Erythroblast (primary cell): ENCODE measurements at regions not wholly inside any gene's neighbourhood (a gene's known extent, or its start where the extent isn't known, plus 50 kb on each side); places are given as distances from the start of the nearest gene placed in this dataset.
A peak's percentile ranks its signal among the peaks of the same experiment; 100 is the strongest.

ENCODE experiments used
- DNase-seq, 2 experiments: peaks; one replicate each; lab custom pipeline; 2025; lab: John Stamatoyannopoulos, UW
- GATA1 ChIP-seq: IDR thresholded peaks from 2 replicates; pipeline ENCODE4 v1.6.1; 2011; ENCODE audit warnings: low read depth, mild to moderate bottlenecking, control low read depth, low read length, moderate library complexity
- POLR2A ChIP-seq: IDR thresholded peaks from 2 replicates; pipeline ENCODE4 v1.6.1; 2011; ENCODE audit warnings: mild to moderate bottlenecking, low read length

DNA sequence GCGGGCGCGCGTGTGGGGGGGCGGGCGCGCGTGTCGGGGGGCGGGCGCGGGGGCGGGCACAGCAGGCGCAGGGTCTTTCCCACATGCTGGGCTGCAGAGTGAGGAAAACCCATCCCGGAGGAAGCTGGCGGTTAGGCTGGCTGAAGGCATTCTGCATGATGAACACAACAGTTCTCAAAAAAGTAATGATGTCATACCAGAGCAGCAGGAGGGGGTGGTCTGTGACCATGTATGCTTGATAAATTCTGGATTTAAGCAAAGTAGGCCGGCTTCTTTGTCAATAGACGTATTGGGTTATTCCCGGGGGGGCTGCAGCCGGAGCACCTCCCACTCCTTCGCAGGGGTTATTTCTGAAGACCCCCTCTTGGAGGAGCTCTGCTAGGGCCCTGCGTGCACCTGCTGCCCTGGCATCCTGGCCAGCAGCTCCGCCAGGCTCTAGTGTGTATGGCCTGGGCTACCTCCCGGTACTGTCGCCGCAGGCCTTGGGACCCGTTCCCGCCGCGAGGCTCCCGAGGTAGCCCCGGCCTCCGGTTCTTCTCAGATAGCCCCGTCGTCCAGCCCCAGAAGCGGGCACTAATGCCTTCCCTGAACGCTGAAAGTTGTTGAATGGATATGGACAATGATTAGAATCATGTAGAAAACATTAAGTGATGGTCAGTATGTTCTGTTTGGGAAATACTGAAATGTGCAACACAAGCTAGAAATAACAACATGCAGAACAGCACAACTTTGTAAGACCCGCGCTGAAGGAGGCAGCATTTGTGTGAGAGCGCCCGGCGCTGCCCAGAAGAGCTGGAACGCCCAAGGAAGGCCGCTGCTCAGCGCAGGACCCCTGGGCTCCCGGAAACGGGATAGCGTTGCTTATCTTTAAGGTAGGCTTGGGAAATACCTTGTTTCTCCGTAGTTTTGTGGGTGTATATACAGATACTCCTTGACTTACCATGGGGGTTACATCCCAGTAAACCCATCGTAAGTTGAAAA lies 101.4 kb upstream of the RAB6C start:
- TF ChIP-seq GATA1: no peak
- TF ChIP-seq POLR2A: no peak
- DNase-seq: peak; percentile 17

GRCh38 chr2:129879614-129880180 lies 99.8 kb upstream of the RAB6C start:
- DNase-seq: no peak
- TF ChIP-seq POLR2A: no peak
- no peak for TF ChIP-seq GATA1

- TF ChIP-seq POLR2A: no peak
- no peak for TF ChIP-seq GATA1
These were observed 99.2 kb upstream of the RAB6C start for GRCh38 chr2:129880309-129880708.

GRCh38 chr2:129880971-129881370 lies 98.5 kb upstream of the RAB6C start:
- TF ChIP-seq POLR2A (no peak), GATA1 (no peak)
- DNase-seq: no peak

More at GRCh38 chr2:129880309-129880708, 99.2 kb upstream of the RAB6C start:
- DNase-seq: no peak

DNA sequence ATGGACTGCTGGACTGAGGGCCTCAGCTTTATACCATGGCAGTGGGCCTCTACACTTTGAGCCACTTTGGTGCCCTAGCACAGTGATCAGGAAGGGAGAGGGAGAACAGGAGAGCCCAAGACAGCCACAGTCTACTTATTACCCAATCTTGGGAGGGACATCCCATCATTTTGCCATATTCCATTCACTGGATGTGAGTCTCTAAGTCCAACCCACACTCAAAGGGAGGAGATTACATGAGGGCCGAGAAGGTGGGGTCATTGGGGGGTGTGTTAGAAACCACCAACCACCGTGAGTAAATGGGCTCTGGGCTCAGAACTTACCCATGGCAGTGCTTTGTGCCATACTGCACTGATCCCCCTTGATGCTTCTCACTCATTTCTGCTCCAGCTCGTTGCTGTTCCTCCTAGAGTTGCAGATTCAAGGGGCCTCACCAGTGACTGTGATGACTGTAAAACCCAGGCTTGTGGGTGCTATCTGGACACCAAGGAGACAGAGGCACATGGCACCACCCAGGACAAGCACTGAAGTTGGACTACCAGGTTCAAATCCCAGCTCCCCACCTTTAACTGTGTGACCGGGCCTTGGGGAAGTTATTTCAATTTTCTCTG lies 97.6 kb upstream of the RAB6C start:
- TF ChIP-seq POLR2A (no peak), GATA1 (no peak)
- no peak for DNase-seq

- no peak for DNase-seq
- no peak for TF ChIP-seq GATA1
- TF ChIP-seq POLR2A: no peak
These were observed 97.0 kb upstream of the RAB6C start for GRCh38 chr2:129882476-129882875.

- no peak for DNase-seq
- TF ChIP-seq GATA1 (no peak), POLR2A (no peak)
These were observed 96.3 kb upstream of the RAB6C start for GRCh38 chr2:129883121-129883520.

DNA sequence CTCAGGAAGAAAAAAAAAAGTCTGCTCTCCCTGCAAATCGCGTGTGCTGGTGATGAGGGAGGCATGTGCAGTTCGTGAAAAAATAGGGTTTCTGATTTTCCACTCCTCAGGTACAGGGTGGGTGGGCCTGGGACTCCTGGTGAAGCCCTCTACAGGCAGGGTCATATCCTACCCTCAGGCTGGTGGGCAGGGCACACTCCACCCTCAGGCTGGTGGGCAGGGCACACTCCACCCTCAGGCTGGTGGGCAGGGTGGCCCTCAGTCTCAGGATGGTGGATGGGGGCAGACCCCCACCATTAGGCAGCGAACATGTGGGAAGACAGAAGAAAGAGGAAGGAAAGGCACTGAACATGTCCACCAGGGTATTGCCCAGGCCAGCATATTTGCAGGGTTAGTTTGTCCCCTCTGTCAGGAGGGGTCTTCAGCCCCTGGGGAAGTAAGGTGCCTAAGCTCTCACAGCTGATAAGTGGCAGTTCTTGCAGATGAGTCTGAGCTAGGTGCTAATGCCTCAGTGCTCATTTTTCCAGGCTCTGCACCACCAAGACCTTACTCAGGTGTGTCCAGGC lies 95.2 kb upstream of the RAB6C start:
- TF ChIP-seq GATA1 (no peak), POLR2A (no peak)
- no peak for DNase-seq

GRCh38 chr2:129885735-129886134 lies 93.7 kb upstream of the RAB6C start:
- no peak for DNase-seq
- no peak for TF ChIP-seq GATA1

- TF ChIP-seq GATA1 (no peak), POLR2A (no peak)
These were observed 91.7 kb upstream of the RAB6C start for GRCh38 chr2:129887688-129888266.

GRCh38 chr2:129888461-129888860 lies 91.0 kb upstream of the RAB6C start:
- no peak for DNase-seq
- TF ChIP-seq POLR2A (no peak), GATA1 (no peak)

More at GRCh38 chr2:129887688-129888266, 91.7 kb upstream of the RAB6C start:
- DNase-seq: no peak

- DNase-seq: no peak
- TF ChIP-seq GATA1: no peak
- no peak for TF ChIP-seq POLR2A
These were observed 90.6 kb upstream of the RAB6C start for GRCh38 chr2:129888896-129889295.
